Endothelial cell of umbilical vein (primary cell): ENCODE measurements at regions not wholly inside any gene's neighbourhood (a gene's known extent, or its start where the extent isn't known, plus 50 kb on each side); places are given as distances from the start of the nearest gene placed in this dataset.

ENCODE experiments used
- BruUV-seq: library from RNA; stranded (reverse); fragments of 400-500 nt; replicated peaks from 2 replicates; lab custom pipeline; 2021; lab: Mats Ljungman, UMichigan
- CTCF ChIA-PET: fragments of 300-600, 350-600 bp; sonication (Branson Sonifier 250); formaldehyde crosslinking; loops from one replicate; lab custom pipeline; 2021; ENCODE audit warnings: antibody characterized with exemption, inconsistent platforms; lab: Charles Lee
- POLR2A ChIA-PET: fragments of 300-600, 350-600 bp; sonication (Branson Sonifier 250); formaldehyde crosslinking; loops from one replicate; lab custom pipeline; 2021; ENCODE audit warnings: antibody characterized with exemption, inconsistent platforms; lab: Charles Lee
- DNase-seq: peaks from one replicate; pipeline ENCODE4 v3.0.0-alpha.2; 2011; ENCODE audit warnings: low read depth, low spot score
- FAIRE-seq: peaks from 2 replicates; lab custom pipeline; 2011; peaks lifted over from hg19 to GRCh38; lab: Jason Lieb, UNC
- H2AFZ ChIP-seq: 2 replicates; pipeline ENCODE4 v1.6.0; 2012; ENCODE audit warnings: low read depth, low read length, control low read depth, inconsistent platforms
- H3K27ac ChIP-seq: 2 replicates; pipeline ENCODE4 v1.5.1; 2011; ENCODE audit warnings: low read depth, mild to moderate bottlenecking, control low read depth, low read length, moderate library complexity; ENCODE audit not compliant: insufficient read depth
- H3K27me3 ChIP-seq, 2 experiments: 2 replicates each; pipeline versions ENCODE4 v1.6.0 to v1.6.1; 2011; ENCODE audit warnings: low read length in 2 of 2, mixed read lengths in 1 of 2; ENCODE audit not compliant: control insufficient read depth in 2 of 2, insufficient read depth in 2 of 2
- H3K36me3 ChIP-seq, 2 experiments: 2 replicates in 1 of 2; 3 replicates in 1 of 2; pipeline ENCODE4 v1.5.1; 2011; ENCODE audit warnings: low read length in 2 of 2, mild to moderate bottlenecking in 1 of 2, moderate library complexity in 1 of 2; ENCODE audit not compliant: control insufficient read depth in 2 of 2, insufficient read depth in 2 of 2; ENCODE audit errors: extremely low read depth in 1 of 2
- H3K4me1 ChIP-seq: 3 replicates; pipeline ENCODE4 v1.5.1; 2011; ENCODE audit warnings: mild to moderate bottlenecking, low read length; ENCODE audit not compliant: control insufficient read depth, insufficient read depth; ENCODE audit errors: extremely low read depth
- H3K4me2 ChIP-seq: 2 replicates; pipeline ENCODE4 v1.6.1; 2011; ENCODE audit warnings: low read length, control low read depth, mixed read lengths; ENCODE audit not compliant: insufficient read depth
- H3K4me3 ChIP-seq, 3 experiments: fragments of 200-600 bp in 1 of 3; sonication (generic), shearing (Covaris generic) in 1 of 3; replicated peaks in 1 of 3; 2 replicates each; pipeline ENCODE4 v1.5.1; 2011 to 2016; ENCODE audit warnings: control low read depth in 3 of 3, low read length in 3 of 3, mild to moderate bottlenecking in 2 of 3, inconsistent platforms in 1 of 3, low read depth in 1 of 3, moderate library complexity in 1 of 3; ENCODE audit not compliant: insufficient read depth in 1 of 3
- H3K79me2 ChIP-seq: 2 replicates; pipeline ENCODE4 v1.6.0; 2012; ENCODE audit warnings: low read length, inconsistent platforms; ENCODE audit not compliant: control insufficient read depth, insufficient read depth
- H3K9ac ChIP-seq: replicated peaks from 2 replicates; pipeline ENCODE3; 2011; ENCODE audit warnings: low read length, control low read depth; ENCODE audit not compliant: insufficient read depth; ENCODE audit errors: extremely low read depth
- H3K9me1 ChIP-seq: replicated peaks from 3 replicates; pipeline ENCODE4 v1.6.0; 2011; ENCODE audit warnings: mild to moderate bottlenecking, low read length; ENCODE audit not compliant: control insufficient read depth, insufficient read depth; ENCODE audit errors: extremely low read depth
- H3K9me3 ChIP-seq: replicated peaks from 2 replicates; pipeline ENCODE4 v1.5.1; 2012; ENCODE audit warnings: low read length, inconsistent platforms; ENCODE audit not compliant: control insufficient read depth, insufficient read depth
- H4K20me1 ChIP-seq: replicated peaks from 2 replicates; pipeline ENCODE3; 2011; ENCODE audit warnings: mild to moderate bottlenecking, low read length; ENCODE audit not compliant: control insufficient read depth, insufficient read depth; ENCODE audit errors: extremely low read depth
- CTCF ChIP-seq, 2 donors: IDR thresholded peaks; 1 replicate in 1 of 2; 2 replicates in 1 of 2; pipeline ENCODE4 v1.5.1; 2011; ENCODE audit warnings: low read length in 2 of 2, mild to moderate bottlenecking in 2 of 2, moderate library complexity in 2 of 2, control low read depth in 1 of 2, inconsistent platforms in 1 of 2, low read depth in 1 of 2; ENCODE audit not compliant: insufficient read depth in 1 of 2; ENCODE audit errors: extremely low read depth in 1 of 2
- EZH2 ChIP-seq: IDR thresholded peaks from 2 replicates; pipeline ENCODE4 v1.6.1; 2012; ENCODE audit warnings: borderline replicate concordance, low read depth, mild to moderate bottlenecking, moderate library complexity, low read length, inconsistent platforms; ENCODE audit not compliant: severe bottlenecking
- FOS ChIP-seq: IDR thresholded peaks from 2 replicates; pipeline ENCODE4 v1.6.1; 2011; ENCODE audit warnings: mild to moderate bottlenecking, low read length, moderate library complexity, borderline replicate concordance; ENCODE audit not compliant: insufficient read depth
- GATA2 ChIP-seq: IDR thresholded peaks from 2 replicates; pipeline ENCODE4 v1.7.0; 2011; ENCODE audit warnings: low read depth, mild to moderate bottlenecking, moderate library complexity, mixed read lengths, low read length; ENCODE audit not compliant: insufficient read length, insufficient read depth
- JUN ChIP-seq: IDR thresholded peaks from 2 replicates; pipeline ENCODE4 v1.6.1; 2011; ENCODE audit warnings: borderline replicate concordance, low read depth; ENCODE audit not compliant: insufficient read length, insufficient read depth
- MYC ChIP-seq: IDR thresholded peaks from one replicate; pipeline ENCODE4 v1.6.1; 2011; ENCODE audit warnings: mild to moderate bottlenecking, low read depth, low read length
- POLR2A ChIP-seq: IDR thresholded peaks from 2 replicates; pipeline ENCODE4 v1.6.1; 2012; ENCODE audit warnings: low read depth, mild to moderate bottlenecking, control low read depth, low read length
- POLR2AphosphoS5 ChIP-seq: IDR thresholded peaks from 2 replicates; pipeline ENCODE4 v1.6.1; 2012; ENCODE audit warnings: low read depth, mild to moderate bottlenecking, control low read depth, low read length, moderate library complexity; ENCODE audit not compliant: insufficient read depth
- dilution Hi-C: fragments of 300-500 bp; cut with MboI; formaldehyde crosslinking; loops from one replicate; pipeline ENCODE4 v1.15.0; 2019; ENCODE audit warnings: low sequenced_read_pairs; ENCODE audit not compliant: extremely low pct_ligation_motif_present
- intact Hi-C: fragments of 100-400 bp; cut with micrococcal nuclease; formaldehyde crosslinking; loops from one replicate; pipeline ENCODE4 v1.10.0; 2022
- TF ChIP-seq, protein P1 (sequence below): IDR thresholded peaks from 2 replicates; pipeline ENCODE4 v1.6.1; 2011; ENCODE audit not compliant: insufficient read depth, insufficient read length

GRCh38 chr6:25177500-25178028 lies 101.6 kb upstream of the CARMIL1 start:
- Histone ChIP-seq H3K4me1 (peaks cover 41% of the 10 kb centered on the region), H3K9me1 (no peaks in the 10 kb centered on the region), H3K79me2 (no peaks in the 10 kb centered on the region), H3K4me3 (no peak overlapping the region), H2AFZ (no peak overlapping the region), H3K9ac (no peak overlapping the region), H3K4me2 (no peak overlapping the region), H3K27ac (no peak overlapping the region), H3K36me3 (no peaks in the 10 kb centered on the region), H3K9me3 (no peaks in the 10 kb centered on the region), H3K27me3 (no peaks in the 10 kb centered on the region), H4K20me1 (no peaks in the 10 kb centered on the region)
- DNase-seq: no peak
- POLR2A ChIA-PET: no interaction called here
- dilution Hi-C loops: no loop called here
- CTCF ChIA-PET: interaction anchor here (1.4 kb wide), 1 partner anchor 15 kb away, joined by 4 read pairs; no protein-coding TSS in a partner anchor
- BruUV-seq: no TSS peak
- TF ChIP-seq POLR2A (no peak), CTCF (IDR thresholded peaks at IDR 0.05; ENCODE audit: extremely low read depth in 1 of 2, insufficient read depth in 1 of 2, low read depth in 1 of 2, low read length in 2 of 2) (no peak), POLR2AphosphoS5 (no peak)
- intact Hi-C loops: loop anchor here (10.0 kb wide), 1 partner anchor 403 kb away; the partner anchor contains the start of gene GMNN
- no peak for FAIRE-seq

DNA sequence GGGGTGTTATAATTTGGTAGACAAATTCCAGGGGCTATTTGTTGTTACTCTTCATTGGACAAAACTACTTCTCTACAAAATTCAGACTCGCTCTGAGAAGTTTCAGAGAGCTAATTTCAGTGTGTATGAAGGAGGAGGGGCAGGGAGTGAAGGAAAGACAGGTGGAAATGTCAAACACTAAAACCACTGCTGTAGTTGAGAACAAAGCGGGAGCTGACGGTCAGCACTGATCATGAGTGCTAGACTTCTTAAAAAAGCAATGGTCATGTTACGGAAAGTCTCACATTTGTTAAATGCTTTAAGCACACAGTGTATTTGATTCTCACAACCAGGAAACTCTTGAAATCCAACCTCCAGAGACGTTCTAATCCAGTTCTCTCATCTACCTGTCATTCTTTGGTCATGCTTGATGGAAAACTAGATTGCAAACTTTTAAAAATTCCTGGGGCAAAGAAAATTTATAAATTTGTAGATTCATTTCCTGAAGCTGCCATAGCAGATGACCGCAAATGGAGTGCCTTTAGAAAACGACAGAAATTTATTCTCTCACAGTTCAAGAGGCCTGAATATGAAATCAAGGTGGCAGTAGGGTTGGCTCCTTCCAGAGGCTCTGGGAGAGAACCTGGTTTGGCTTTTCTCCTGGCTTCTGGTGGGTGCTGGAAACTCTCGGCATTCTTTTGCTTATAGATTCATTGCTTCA lies 100.7 kb upstream of the CARMIL1 start:
- Histone ChIP-seq H4K20me1 (no peaks in the 10 kb centered on the region), H3K4me2 (no peak overlapping the region), H3K9ac (no peak overlapping the region), H3K27ac (no peak overlapping the region), H2AFZ (no peak overlapping the region), H3K79me2 (no peaks in the 10 kb centered on the region), H3K36me3 (no peaks in the 10 kb centered on the region), H3K9me3 (no peaks in the 10 kb centered on the region), H3K27me3 (no peaks in the 10 kb centered on the region), H3K4me1 (peaks cover 33% of the 10 kb centered on the region), H3K4me3 (no peak overlapping the region), H3K9me1 (no peaks in the 10 kb centered on the region)
- dilution Hi-C loops (no loop called here), intact Hi-C loops (loop anchor here (1.0 to 10.0 kb wide), 2 partner anchors 15 to 404 kb away; partner anchors contain the start of gene GMNN)
- BruUV-seq: no TSS peak
- TF ChIP-seq, protein P1, sequence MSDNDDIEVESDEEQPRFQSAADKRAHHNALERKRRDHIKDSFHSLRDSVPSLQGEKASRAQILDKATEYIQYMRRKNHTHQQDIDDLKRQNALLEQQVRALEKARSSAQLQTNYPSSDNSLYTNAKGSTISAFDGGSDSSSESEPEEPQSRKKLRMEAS: no peak
- TF ChIP-seq MYC (no peak), GATA2 (no peak), POLR2A (no peak), FOS (no peak), POLR2AphosphoS5 (no peak), CTCF (IDR thresholded peaks at IDR 0.05; ENCODE audit: extremely low read depth in 1 of 2, insufficient read depth in 1 of 2, low read depth in 1 of 2, low read length in 2 of 2) (no peak), EZH2 (no peak), JUN (no peak)
- POLR2A ChIA-PET: no interaction called here
- DNase-seq: no peak
- CTCF ChIA-PET: interaction anchor here (0.8 kb wide), 1 partner anchor 15 kb away, joined by 5 read pairs; no protein-coding TSS in a partner anchor
- no peak for FAIRE-seq
